GM19324 (cell line): ENCODE measurements at regions not wholly inside any gene's neighbourhood (a gene's known extent, or its start where the extent isn't known, plus 50 kb on each side); places are given as distances from the start of the nearest gene placed in this dataset.

Experiments
- ATAC-seq: cut with Tn5 transposase; IDR thresholded peaks from one replicate; pipeline ENCODE4 v1.9.1; 2021; ENCODE audit warnings: mild to moderate bottlenecking, moderate library complexity; ENCODE audit not compliant: unreplicated experiment, low FRiP score

- ATAC-seq: peak; percentile 27
These were observed 51.4 kb upstream of the TNFAIP3 start for GRCh38 chr6:137815692-137816091.

GRCh38 chr6:137816133-137816579, 50.9 kb upstream of the TNFAIP3 start:
- peak; percentile 45 for ATAC-seq

- ATAC-seq: no peak
These were observed 50.1 kb upstream of the TNFAIP3 start for GRCh38 chr6:137816688-137817618.
